Suppressor macrophage (primary cell): ENCODE measurements at regions not wholly inside any gene's neighbourhood (a gene's known extent, or its start where the extent isn't known, plus 50 kb on each side); places are given as distances from the start of the nearest gene placed in this dataset.

ENCODE experiments used
- DNase-seq, 4 experiments: peaks; one replicate each; pipeline ENCODE4 v3.0.0-alpha.2; 2020 to 2022

DNA sequence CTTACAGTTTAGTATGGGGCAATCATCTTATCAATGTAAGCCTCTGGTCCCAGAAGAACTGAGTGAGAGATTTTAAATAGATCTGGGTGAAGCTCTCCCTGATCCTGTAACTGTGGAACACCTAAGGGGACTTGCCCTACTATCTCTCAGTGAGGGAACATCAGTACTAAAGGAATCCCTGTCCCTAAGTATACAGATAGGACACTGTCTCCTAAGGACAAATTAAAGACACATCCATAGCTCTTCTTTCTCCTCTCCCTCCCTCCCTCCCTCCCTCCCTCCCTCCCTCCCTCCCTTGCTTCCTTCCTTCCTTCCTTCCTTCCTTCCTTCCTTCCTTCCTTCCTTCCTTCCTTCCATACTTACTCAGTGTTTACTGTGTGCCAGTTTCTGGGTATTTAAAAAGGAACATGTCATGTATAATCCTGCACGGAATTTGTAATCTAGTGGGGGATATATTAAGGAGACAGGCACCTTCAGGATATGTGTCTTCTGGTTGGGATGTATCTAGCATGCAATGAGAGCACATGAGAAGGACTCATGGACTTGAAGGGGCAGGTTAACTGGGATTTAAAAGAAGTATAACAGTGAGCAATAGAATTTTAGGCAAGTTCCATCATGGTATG, 222.2 kb upstream of the ATP5MC3 start:
- DNase-seq = no peak

DNA sequence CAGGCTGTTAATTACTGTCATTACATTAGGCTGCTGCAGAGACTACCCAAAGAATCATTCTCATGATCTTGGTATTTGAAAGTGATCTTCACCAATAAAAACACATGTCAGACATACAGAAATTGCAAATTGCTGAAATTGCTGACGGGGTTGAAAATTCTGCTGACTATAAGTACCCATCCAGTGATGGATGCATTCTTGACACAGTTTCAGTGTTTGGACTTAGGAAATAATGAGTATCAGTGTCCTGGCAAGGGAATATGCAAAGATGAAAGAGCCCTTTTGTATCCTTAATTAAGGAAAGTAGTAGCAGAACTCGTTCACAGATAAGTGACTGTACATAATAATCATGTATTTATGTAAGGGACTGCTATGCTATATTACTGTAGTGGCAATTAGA, 221.1 kb upstream of the ATP5MC3 start:
- DNase-seq = no peak

DNA sequence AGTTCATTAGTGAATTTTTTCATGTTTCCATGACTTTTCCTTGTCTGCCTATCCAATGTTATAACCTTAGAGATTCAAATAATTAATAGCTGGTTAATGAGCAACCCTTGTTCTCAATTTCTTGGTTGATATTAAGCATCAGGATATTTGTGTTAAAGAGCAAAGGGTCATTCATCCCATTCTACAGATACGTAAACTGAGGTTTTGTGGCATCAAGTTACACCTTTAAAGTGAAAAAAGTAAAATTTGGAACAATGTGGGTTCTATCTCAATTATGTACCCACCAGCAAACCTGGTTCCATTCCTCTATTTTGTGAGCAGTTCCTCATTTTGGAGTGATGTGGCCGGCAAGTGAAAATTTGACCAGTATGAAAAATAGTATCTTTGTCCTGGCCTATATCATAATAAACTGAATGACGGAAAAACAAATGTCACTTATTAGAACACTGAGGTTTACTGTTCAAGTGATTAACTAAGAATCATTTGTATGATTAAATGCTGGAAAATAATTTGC, 220.5 kb upstream of the ATP5MC3 start:
- DNase-seq = no peak

DNA sequence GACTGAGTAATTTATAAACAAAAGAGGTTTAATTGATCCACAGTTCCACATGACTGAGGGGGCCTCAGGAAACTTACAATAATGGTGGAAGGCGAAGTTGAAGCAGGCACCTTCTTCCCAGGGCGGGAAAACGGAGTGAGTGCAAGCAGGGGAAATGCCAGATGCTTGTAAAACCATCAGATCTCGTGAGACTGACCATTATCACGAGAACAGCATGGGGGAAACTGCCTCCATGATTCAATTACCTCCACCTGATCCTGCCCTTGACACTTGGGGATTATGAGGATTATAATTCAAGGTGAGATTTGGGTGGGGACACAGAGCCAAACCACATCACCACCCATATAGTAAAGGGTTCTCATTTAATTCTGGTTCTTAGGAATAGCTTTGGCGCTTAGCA, 219.5 kb upstream of the ATP5MC3 start:
- no peak for DNase-seq

DNA sequence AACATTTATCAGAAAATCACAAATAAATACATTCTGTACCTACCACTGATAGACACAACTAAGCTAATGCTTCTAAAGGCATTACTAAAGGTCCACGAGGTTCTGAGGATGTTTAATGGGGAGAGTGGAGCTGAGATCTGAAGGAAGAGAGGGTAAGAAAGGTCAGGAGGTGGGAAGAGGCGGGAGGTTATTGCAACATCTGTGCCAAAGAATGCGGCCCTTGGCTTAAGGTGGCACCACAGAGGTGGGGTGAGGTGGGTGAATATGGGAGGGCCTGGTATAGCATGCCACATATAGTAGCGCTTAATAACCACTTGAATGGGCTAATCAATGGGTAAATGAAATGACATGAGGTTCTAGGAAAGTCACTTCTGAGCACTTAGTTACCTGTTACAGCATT, 217.8 kb upstream of the ATP5MC3 start:
- DNase-seq = peak in 1 of 4 experiments; percentile 1

DNA sequence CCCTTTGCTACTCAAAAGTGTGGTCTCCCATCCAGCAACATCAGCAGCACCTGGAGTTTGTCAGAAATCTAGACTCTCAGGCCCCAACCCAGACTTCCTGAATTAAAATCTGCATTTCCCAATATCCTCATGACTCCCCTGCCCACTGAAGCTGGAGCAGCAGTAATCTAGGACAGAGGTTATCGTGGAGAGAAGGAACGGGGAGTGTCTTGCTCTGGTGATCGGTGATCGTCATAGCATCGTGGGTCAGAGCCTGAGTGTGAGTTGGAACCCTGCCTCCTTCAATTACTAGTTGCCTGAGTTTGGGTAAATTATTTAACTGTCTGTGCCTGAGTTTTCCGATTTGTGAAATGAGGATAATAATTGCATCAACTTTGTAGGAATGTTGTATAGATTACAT, 217.3 kb upstream of the ATP5MC3 start:
- peak in 2 of 4 experiments; percentile 2 to 5 for DNase-seq

DNA sequence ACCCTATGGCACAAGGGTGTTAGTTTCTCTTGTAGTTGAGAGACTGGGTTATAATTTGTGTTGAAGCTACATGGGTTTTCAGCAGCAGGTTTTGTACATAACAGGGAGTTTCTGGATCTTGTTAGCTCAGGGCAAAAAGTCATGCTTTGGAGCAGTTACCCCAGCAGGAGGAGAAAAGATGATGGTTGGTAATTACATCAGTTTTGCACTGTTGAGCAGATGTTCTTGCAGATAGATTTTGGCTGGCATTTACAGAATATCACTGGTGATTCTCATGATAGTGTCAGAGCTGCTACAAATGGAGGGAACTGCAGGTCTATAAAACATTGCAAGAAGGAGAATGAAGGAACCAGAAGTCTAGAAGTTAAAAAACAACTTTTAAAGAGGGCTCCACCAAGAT, 215.2 kb upstream of the ATP5MC3 start:
- DNase-seq = no peak

DNA sequence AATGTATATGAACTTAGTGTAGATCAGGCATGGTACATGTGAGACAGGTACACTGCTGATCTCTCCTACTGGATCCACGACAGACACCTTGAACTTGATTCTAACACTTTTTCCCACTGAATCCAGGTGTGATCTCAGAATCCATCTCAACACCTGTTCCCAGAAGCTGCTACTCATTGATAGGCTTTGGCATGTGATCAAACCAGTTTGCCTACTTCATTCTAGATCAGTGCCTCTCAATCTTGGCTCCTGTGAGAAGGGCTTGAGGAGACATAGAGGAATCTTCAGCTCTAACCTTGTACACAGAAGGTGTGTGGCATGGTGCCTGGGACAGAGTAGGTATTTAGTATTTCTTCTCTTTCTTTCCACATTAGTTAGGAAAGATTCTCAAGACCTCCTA, 212.3 kb upstream of the ATP5MC3 start:
- DNase-seq = no peak

DNA sequence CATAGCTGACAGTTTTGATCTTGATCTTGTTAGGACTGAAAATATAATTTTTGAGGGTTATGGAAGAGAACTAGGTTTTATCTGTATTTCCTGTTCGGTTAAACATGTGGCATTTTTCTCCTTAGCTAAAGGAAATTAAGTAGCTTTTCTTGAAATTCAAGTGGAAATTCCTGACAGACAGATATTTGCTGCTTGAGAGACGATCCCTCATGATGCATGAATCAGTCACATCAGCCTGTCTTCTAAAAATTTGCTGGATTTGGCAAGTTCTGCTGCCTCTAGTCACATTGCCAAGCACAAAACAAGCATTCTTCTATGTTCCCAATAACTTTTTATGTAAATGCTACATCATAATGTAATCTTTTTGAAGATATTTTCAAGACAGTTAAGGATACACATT, 201.8 kb upstream of the ATP5MC3 start:
- no peak for DNase-seq

DNA sequence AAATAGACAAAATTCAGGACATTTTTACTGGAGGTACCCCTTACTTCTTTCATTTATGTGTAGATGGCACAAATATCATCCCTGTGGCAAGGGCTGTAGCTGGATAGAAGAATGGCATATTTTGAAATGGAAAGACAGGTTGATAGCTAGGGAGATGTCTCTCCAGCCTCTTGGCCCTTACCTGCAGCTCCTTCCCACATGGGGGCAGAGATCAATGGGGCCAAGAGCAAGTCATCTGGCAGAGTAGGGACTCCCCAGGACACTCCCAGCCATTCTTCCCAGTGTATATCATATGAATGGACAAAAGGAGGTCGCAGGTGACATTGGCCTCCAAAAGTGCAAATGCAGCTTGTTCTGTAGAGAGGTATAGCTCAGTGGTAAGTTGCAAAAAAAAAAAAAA, 192.2 kb upstream of the ATP5MC3 start:
- no peak for DNase-seq

DNA sequence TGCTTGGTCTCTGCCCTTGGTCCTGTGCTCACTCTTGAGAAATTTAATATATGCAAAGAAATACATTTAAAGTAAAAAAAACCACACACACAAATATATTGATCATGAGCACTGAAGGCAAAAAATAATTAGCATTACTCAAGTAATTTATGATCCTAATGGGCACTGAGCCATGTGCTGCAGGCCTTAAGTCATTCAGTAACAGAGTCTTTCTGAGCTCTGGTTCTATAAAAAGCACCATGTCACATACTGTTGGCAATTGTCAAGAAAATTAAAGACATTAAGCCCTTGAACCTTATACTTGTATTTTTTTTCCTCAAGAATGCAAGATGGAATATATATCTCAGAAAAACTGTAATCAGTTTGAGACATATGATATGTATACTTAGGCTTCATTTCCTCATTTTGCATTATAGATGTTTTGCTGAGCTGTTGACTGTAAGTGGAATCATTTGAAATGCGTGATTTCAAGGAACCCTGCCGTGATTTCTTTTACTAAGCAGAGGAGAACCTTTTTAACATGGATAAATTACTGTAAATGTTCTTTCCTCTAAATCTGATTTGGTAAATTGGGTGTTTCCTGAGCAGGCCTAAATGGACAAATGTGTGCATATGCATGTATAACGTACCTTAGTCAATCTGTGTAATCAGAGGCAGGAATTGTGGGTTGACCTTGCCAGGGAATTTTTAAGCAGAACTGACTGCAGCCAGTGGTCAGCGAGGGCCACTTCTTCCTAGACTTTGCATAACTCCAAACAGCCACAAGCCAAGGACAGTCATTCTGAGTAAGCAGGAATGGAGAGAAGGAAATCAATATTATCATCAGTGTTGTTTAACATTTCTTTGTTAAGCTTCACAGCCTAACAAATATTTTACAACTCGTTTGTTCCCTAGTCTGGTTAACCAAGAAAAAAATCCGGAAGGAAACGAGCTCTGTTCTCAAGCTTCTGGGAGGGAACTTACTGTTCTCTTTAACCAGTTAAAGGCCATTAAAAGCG, 191.5 kb upstream of the ATP5MC3 start:
- DNase-seq = peak; percentile 35 to 71 (median 62)

DNA sequence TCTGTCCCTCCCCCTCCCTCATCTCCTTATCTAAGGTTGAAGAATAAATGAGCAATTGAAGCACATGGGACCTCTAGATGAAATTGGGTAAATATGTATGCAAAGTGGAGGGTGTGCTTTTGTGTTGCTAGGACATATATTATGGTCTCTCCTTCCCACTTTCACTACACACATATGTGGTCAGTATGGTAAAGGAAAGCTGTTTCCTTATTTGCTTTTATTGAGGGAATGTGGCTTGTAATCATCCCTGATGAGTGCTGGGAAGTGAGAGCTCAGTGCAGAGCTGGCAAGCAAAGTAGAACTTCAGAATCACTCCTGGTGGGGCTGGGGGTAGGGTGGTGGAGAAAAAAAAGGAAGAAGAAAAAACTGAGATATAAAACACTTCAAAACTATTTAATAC, 189.9 kb upstream of the ATP5MC3 start:
- DNase-seq = peak in 1 of 4 experiments; percentile 16

DNA sequence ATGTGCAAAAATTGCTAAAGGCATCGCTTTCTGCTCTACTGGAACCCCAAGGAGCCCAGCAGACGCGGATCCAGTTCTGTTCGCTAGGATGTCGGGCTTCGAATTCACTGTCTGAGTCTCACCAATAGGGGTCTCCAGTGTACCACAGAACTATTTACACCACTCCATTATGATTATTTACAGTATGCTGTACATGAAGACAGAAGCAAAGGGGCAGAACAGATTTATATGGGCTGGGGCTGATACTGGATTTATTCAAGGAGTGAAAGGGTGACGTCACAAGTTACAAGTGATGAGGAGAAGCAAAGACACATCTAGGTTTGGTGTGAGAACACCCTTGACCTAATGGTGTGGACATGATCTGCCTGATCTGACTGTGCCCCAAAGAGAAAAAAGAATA, 185.3 kb upstream of the ATP5MC3 start:
- DNase-seq = peak; percentile 64 to 76 (median 72)

DNA sequence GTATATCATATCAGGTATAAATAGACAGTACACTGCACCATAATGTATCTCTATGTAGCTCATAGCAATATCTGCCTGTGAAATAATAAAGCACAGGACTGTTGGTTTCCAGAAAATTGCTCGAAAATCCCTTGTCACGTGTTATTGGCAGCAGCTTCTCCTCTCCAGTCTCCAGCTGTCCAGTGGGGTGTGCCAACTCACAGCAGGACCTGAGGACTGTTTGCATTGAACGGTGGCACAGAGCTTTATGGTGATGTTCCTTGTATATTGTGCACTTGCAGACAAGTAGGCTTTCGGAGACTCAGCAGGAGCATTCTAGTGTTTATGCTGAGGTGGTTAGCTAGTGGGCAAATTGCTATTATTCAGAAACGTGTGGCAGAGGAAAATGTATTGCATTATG, 182.2 kb upstream of the ATP5MC3 start:
- no peak for DNase-seq

DNA sequence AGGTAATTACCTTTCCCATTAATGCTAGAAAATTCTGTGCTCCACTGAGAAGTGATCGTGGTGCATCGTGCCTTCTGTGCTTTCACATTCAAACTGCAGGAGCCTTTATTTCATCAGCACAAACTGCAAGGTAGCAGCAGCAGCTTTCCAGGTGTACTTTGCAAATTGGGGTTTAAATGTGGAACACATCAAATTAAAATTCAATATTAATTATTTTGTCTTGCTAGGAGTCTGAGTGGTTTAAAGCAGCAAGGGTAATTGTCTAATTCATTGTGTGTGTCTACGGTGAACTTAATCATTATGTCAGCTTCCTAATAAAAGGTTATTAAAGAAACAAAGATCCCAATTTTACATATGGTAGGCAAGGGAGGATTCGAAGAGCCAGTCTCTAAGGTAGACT, 180.8 kb upstream of the ATP5MC3 start:
- no peak for DNase-seq

DNA sequence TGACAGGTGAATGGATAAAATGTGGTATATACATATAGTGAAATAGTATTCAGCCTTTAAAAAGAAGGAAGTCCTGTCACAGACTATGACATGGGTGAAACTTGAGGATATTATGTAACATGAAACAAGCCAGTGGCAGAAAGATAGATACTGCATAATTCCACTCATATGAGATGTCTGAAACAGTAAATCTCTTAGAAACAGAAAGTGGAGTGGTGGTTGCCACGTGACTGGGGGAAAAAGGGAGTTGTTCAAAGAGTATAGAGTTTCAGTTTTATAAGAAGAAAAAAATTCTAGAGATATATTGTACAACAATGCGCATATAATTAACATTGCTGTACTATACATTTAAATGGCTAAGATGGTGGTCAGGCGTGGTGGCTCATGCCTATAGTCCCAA, 178.2 kb upstream of the ATP5MC3 start:
- DNase-seq = peak in 2 of 4 experiments; percentile 4 to 17

DNA sequence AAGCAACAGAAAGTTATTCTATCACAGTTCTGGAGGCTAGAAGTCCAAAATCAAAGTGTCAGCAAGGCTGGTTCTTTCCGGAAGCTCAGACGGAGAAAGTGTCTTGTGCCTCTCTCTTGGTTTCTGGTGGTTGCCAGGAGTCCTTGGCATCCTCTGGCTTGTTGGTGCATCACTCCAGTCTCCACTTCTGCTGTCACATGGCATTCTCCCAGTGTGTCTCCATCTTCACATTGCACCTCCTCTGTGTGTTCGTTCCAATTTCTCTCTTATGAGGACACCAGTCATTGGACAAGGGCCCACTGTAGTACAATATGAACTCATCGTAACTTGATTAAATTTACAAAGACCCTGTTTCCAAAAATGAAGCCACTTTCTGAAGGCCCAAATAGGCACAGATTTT, 175.4 kb upstream of the ATP5MC3 start:
- DNase-seq = no peak

DNA sequence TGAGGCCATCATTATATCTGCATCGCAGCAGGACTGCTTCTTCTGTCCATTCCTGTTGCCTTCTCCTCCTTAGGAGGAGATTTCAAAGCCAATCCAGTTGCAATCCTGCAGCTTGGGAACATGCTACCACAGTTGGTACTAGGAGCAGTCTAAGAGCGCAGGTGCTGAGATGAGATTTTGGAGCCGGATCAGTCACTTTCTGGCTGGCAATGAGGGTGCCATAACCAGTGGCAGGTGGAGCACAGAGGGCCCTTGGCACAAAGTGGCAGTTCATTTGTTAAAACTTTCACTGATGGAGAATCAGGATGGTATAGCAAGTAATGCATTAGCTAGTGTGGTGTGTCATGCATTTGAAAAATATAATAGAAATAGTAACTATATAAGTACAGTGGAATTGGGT, 173.7 kb upstream of the ATP5MC3 start:
- no peak for DNase-seq

DNA sequence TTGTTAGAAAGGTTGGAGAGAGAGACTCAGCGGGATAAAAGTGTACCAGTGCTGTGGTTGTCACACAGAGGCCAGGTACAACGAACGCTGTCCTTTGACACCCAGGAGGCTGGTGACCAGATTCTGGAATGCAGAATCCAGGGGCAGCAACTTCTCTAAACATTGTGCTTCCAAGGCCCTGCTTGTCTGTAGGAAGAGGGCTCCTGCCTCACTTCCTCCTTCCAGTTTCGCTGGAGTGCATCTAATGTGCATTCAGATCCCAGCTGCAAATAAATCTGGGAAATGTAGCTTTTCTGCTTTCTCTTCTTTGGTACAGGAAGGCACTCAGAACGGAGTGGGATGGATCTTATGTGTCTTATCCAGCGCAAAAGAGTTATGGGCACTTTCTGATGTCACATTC, 171.8 kb upstream of the ATP5MC3 start:
- DNase-seq = peak; percentile 28 to 64 (median 56)

DNA sequence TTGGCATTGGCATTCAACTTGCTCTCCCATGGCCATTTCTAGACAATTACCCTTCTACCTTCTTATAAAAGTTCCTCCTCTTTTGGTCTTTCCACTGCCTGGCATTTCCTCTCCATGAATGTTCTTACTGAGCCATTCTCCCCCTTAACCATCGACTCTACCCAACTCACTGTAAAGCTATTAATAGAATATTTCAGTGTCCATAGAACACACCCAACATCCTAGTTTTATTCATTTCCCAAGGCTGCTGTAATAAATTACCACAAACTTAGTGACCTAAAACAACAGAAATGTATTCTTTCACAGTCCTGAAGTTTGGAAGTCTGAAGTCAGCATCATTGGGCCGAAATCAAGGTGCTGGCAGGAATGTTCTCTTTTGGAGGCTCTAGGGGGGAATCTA, 170.0 kb upstream of the ATP5MC3 start:
- DNase-seq = no peak

DNA sequence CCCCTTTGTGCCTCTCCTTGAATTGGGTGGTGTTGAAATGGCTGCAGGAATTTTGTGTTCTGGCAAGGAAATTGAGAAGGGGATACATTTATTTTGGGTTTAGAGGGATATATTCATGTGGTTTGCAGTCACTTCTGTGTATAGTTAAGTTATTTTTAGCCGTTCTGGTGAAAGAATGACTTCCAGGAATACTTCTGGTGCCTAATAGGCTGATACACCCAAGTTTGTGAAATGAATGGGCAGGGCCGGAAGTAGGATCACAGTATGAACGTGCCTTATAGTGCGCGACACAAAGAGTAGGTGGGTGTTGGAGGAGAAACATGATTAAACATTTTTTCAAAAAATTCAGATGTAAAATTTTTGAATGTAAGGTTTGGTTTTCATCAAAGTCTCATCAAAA, 168.6 kb upstream of the ATP5MC3 start:
- DNase-seq = no peak

DNA sequence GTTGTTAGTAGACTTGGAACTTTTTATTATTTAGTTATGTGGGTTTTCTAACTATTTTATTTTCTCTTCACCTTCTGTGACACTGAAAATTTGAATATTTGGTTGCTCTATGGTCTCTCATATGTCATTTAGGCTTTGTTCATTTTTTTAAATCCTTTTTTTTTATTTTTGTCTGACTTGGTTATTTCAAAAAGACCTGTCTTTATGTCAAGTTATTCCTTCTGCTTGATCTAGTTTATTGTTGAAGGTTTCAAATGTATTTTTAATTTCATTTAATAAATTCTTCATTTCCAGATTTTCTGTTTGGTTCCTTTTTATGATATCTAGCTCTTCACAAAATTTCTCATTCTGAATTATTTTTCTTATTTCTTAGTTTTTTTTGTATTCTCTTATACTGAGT, 160.6 kb upstream of the ATP5MC3 start:
- DNase-seq = no peak

DNA sequence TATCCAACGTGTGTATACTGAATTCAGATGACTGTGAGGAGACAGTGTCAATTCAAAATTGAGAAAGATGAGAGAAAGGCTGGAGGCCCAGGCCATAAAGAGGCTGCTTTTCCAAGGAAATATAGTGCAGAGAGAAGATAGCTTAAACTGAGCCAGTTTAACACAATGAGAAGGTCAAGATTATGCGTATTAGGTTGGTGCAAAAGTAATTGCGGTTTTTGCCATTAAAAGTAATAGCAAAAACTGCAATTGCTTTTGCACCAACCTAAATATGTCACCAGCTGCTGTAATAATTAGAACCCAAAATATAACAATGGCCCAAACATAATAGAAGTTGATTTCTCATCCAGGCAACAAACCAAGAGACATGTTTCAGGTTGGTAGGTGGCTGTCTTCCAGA, 148.7 kb upstream of the ATP5MC3 start:
- no peak for DNase-seq

DNA sequence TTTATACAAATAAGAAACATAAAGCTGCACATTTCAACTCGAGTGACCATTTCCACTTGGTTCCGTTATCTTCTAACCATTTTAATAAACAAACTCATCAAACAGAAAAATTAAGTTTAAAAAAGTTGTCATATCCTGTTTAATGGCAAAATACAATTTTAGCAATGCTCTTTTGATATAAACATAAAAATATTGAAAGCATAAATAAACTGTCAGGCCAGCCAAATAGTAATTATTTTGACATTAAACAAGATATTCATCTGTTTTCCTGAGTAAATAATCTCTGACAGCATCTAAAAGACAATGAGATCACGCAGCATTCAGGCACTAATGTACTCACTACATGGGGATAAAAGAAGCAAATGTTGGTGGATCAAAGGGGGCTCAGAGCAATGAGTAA, 145.3 kb upstream of the ATP5MC3 start:
- DNase-seq = no peak
